ENCODE measurements at regions not wholly inside any gene's neighbourhood (a gene's known extent, or its start where the extent isn't known, plus 50 kb on each side); places are given as distances from the start of the nearest gene placed in this dataset.

GRCh38 chr2:360124-360523, 72.2 kb upstream of the ALKAL2 start:
- TF ChIP-seq CTCF (IDR thresholded peaks at IDR 0.05; ENCODE audit: insufficient read depth, low read depth, low read length) (no peak), EZH2 (IDR thresholded peaks at IDR 0.05; ENCODE audit: insufficient read depth, low read length) (no peak)

All from astrocyte (in vitro differentiated cells and primary cell).